H1 (cell line): ENCODE measurements at regions not wholly inside any gene's neighbourhood (a gene's known extent, or its start where the extent isn't known, plus 50 kb on each side); places are given as distances from the start of the nearest gene placed in this dataset.

Experiments
- CTCF ChIA-PET: fragments of 300-600 bp; sonication (Branson Sonifier 250); formaldehyde crosslinking; loops from one replicate; lab custom pipeline; 2021; ENCODE audit not compliant: partially characterized antibody; lab: Charles Lee
- POLR2A ChIA-PET: fragments of 300-600 bp; sonication (Branson Sonifier 250); formaldehyde crosslinking; loops from one replicate; lab custom pipeline; 2021; ENCODE audit warnings: inconsistent platforms; ENCODE audit not compliant: partially characterized antibody; lab: Charles Lee
- DNase-seq, 2 experiments: peaks; one replicate each; pipeline versions ENCODE4 v3.0.0 to v3.0.0-alpha.2; 2010 to 2022; ENCODE audit warnings: low spot score in 2 of 2, low read depth in 1 of 2, mixed read lengths in 1 of 2
- FAIRE-seq: peaks from 2 replicates; lab custom pipeline; 2011; peaks lifted over from hg19 to GRCh38; lab: Jason Lieb, UNC
- H2AFZ ChIP-seq: 2 replicates; pipeline ENCODE4 v1.8.1; 2012; ENCODE audit warnings: low read length, inconsistent platforms
- H2AK5ac ChIP-seq: 2 replicates; pipeline ENCODE4 v1.6.1; 2013; ENCODE audit warnings: low read depth, low read length
- H2BK120ac ChIP-seq: replicated peaks from 2 replicates; pipeline ENCODE3; 2013; ENCODE audit warnings: low read depth, low read length, inconsistent platforms
- H2BK12ac ChIP-seq: 2 replicates; pipeline ENCODE4 v1.6.1; 2013; ENCODE audit warnings: low read depth, low read length
- H2BK15ac ChIP-seq: 2 replicates; pipeline ENCODE4 v1.6.1; 2013; ENCODE audit warnings: low read length
- H2BK20ac ChIP-seq: 2 replicates; pipeline ENCODE4 v1.6.1; 2013; ENCODE audit warnings: low read length
- H2BK5ac ChIP-seq: 2 replicates; pipeline ENCODE4 v1.6.1; 2013; ENCODE audit warnings: low read depth, low read length
- H3K14ac ChIP-seq: 2 replicates; pipeline ENCODE4 v1.6.1; 2013; ENCODE audit warnings: inconsistent platforms; ENCODE audit not compliant: insufficient read length
- H3K18ac ChIP-seq: 2 replicates; pipeline ENCODE4 v1.6.1; 2013; ENCODE audit warnings: low read length; ENCODE audit errors: extremely low read depth
- H3K23ac ChIP-seq: 2 replicates; pipeline ENCODE4 v1.6.1; 2013; ENCODE audit warnings: inconsistent platforms; ENCODE audit not compliant: insufficient read length
- H3K23me2 ChIP-seq: 2 replicates; pipeline ENCODE4 v1.6.1; 2013; ENCODE audit warnings: low read depth, low read length
- H3K27ac ChIP-seq: 2 replicates; pipeline ENCODE4 v1.6.1; 2011; ENCODE audit warnings: low read depth, low read length, inconsistent platforms
- H3K27me3 ChIP-seq, 4 experiments: replicated peaks in 1 of 4; 1 replicate in 1 of 4; 2 replicates in 3 of 4; pipeline versions ENCODE4 v1.6.1 to v1.8.1; 2011 to 2013; ENCODE audit warnings: low read length in 3 of 4, mild to moderate bottlenecking in 3 of 4, inconsistent platforms in 2 of 4, mixed read lengths in 2 of 4, moderate library complexity in 1 of 4; ENCODE audit not compliant: control insufficient read depth in 3 of 4, insufficient read depth in 3 of 4; ENCODE audit errors: extremely low read depth in 1 of 4
- H3K36me3 ChIP-seq, 4 experiments: 2 replicates each; pipeline versions ENCODE4 v1.6.1 to v1.8.1; 2011 to 2013; ENCODE audit warnings: mild to moderate bottlenecking in 4 of 4, low read length in 3 of 4, moderate library complexity in 2 of 4, control low read depth in 1 of 4, inconsistent platforms in 1 of 4; ENCODE audit not compliant: insufficient read depth in 4 of 4, control insufficient read depth in 2 of 4
- H3K4ac ChIP-seq: replicated peaks from 2 replicates; pipeline ENCODE3; 2013; ENCODE audit warnings: low read length, low read depth, mixed read lengths, inconsistent platforms; ENCODE audit not compliant: insufficient read length
- H3K4me1 ChIP-seq, 4 experiments: replicated peaks in 1 of 4; 1 replicate in 1 of 4; 2 replicates in 3 of 4; pipeline versions ENCODE4 v1.6.1 to v1.8.1; 2011 to 2013; ENCODE audit warnings: low read length in 3 of 4, inconsistent platforms in 2 of 4, mixed read lengths in 1 of 4; ENCODE audit not compliant: insufficient read depth in 4 of 4, control insufficient read depth in 3 of 4
- H3K4me2 ChIP-seq, 2 experiments: 2 replicates each; pipeline versions ENCODE4 v1.6.1 to v1.8.1; 2011 to 2013; ENCODE audit warnings: low read depth in 2 of 2, low read length in 2 of 2, control low read depth in 1 of 2, inconsistent platforms in 1 of 2, mild to moderate bottlenecking in 1 of 2; ENCODE audit not compliant: insufficient read depth in 1 of 2
- H3K4me3 ChIP-seq, 4 experiments: fragments of 200-600, 300-600 bp in 1 of 4; sonication (generic), shearing (Covaris generic), sonication (Bioruptor Twin) in 1 of 4; 2 replicates each; pipeline versions ENCODE4 v1.5.1 to v1.8.1; 2011 to 2016; ENCODE audit warnings: low read length in 4 of 4, low read depth in 3 of 4, control low read depth in 2 of 4, inconsistent platforms in 2 of 4, mild to moderate bottlenecking in 2 of 4, mixed read lengths in 1 of 4, moderate library complexity in 1 of 4; ENCODE audit not compliant: insufficient read depth in 2 of 4; ENCODE audit errors: extremely low read depth in 1 of 4
- H3K56ac ChIP-seq: replicated peaks from 2 replicates; pipeline ENCODE3; 2013; ENCODE audit warnings: low read depth, mild to moderate bottlenecking, mixed read lengths, low read length, inconsistent platforms; ENCODE audit not compliant: insufficient read length
- H3K79me1 ChIP-seq: 2 replicates; pipeline ENCODE4 v1.6.1; 2013; ENCODE audit warnings: low read depth, low read length, control low read depth
- H3K79me2 ChIP-seq, 2 experiments: 2 replicates each; pipeline versions ENCODE4 v1.6.1 to v1.8.1; 2012 to 2013; ENCODE audit warnings: low read length in 2 of 2, mild to moderate bottlenecking in 2 of 2, inconsistent platforms in 1 of 2; ENCODE audit not compliant: insufficient read depth in 2 of 2, control insufficient read depth in 1 of 2
- H3K9ac ChIP-seq, 4 experiments: replicated peaks in 1 of 4; 1 replicate in 1 of 4; 2 replicates in 3 of 4; pipeline versions ENCODE4 v1.6.1 to v1.8.1; 2011 to 2013; ENCODE audit warnings: low read depth in 3 of 4, low read length in 3 of 4, control low read depth in 2 of 4, mild to moderate bottlenecking in 2 of 4, moderate library complexity in 2 of 4, inconsistent platforms in 1 of 4; ENCODE audit errors: extremely low read depth in 1 of 4
- H3K9me3 ChIP-seq, 2 experiments: 2 replicates each; pipeline versions ENCODE4 v1.6.1 to v1.8.1; 2012 to 2013; ENCODE audit warnings: mild to moderate bottlenecking in 2 of 2, moderate library complexity in 2 of 2, control low read depth in 1 of 2, inconsistent platforms in 1 of 2, low read depth in 1 of 2, low read length in 1 of 2, mixed read lengths in 1 of 2; ENCODE audit not compliant: insufficient read depth in 2 of 2
- H4K20me1 ChIP-seq, 2 experiments: replicated peaks in 1 of 2; 2 replicates each; pipeline versions ENCODE3 to v1.8.1; 2011 to 2013; ENCODE audit warnings: inconsistent platforms in 2 of 2, low read length in 2 of 2, mild to moderate bottlenecking in 1 of 2; ENCODE audit not compliant: insufficient read depth in 2 of 2, control insufficient read depth in 1 of 2
- H4K5ac ChIP-seq: 2 replicates; pipeline ENCODE4 v1.6.1; 2013; ENCODE audit warnings: low read length, low read depth, mixed read lengths, inconsistent platforms; ENCODE audit not compliant: insufficient read length
- H4K8ac ChIP-seq: 2 replicates; pipeline ENCODE4 v1.8.0; 2013; ENCODE audit warnings: mild to moderate bottlenecking, moderate library complexity, low read length, inconsistent platforms; ENCODE audit not compliant: insufficient read depth; ENCODE audit errors: extremely low read depth
- H4K91ac ChIP-seq: replicated peaks from 2 replicates; pipeline ENCODE3; 2013; ENCODE audit warnings: low read length, mixed read lengths, inconsistent platforms; ENCODE audit not compliant: insufficient read length
- CTBP2 ChIP-seq: IDR thresholded peaks from 2 replicates; pipeline ENCODE4 v1.7.0; 2011; ENCODE audit warnings: borderline replicate concordance, mild to moderate bottlenecking, moderate library complexity, mixed read lengths, low read length; ENCODE audit not compliant: insufficient read depth, insufficient read length
- EGR1 ChIP-seq: IDR thresholded peaks from 2 replicates; pipeline ENCODE4 v1.6.1; 2011; ENCODE audit warnings: low read depth, low read length, borderline replicate concordance
- KDM5A ChIP-seq: fragments of 200-600 bp; IDR thresholded peaks from 2 replicates; pipeline ENCODE4 v1.7.1; 2012; ENCODE audit warnings: mild to moderate bottlenecking, low read length, inconsistent platforms, mixed read lengths
- SIRT6 ChIP-seq: IDR thresholded peaks from one replicate; pipeline ENCODE4 v1.7.1; 2012; ENCODE audit warnings: low read length, inconsistent platforms
- TAF1 ChIP-seq: IDR thresholded peaks from 2 replicates; pipeline ENCODE4 v1.6.1; 2011; ENCODE audit warnings: mild to moderate bottlenecking, low read depth, low read length
- TEAD4 ChIP-seq: IDR thresholded peaks from 2 replicates; pipeline ENCODE4 v1.6.1; 2012; ENCODE audit warnings: low read depth, low read length, inconsistent platforms, mixed read lengths
- WGBS, 2 experiments: shearing (Covaris generic) in 1 of 2; methylation state at CpG; one replicate each; pipeline versions ENCODE4 v1.1.6 to v1.1.7; 2013 to 2015; ENCODE audit warnings: low lambda C conversion rate in 2 of 2, mixed read lengths in 2 of 2, inconsistent platforms in 1 of 2, low coverage in 1 of 2, missing lambda C conversion rate in 1 of 2; ENCODE audit not compliant: insufficient replicate concordance in 2 of 2, insufficient coverage in 1 of 2, insufficient read length in 1 of 2; ENCODE audit errors: extremely low coverage in 1 of 2, missing lambda C conversion rate in 1 of 2; 5-methylcytosine and 5-hydroxymethylcytosine counted together

GRCh38 chr6:9399916-9400315 lies 964.6 kb upstream of the SLC35B3 start:
- no peak overlapping the region for H2BK5ac ChIP-seq
- no peak for TF ChIP-seq TEAD4
- no peak for TF ChIP-seq SIRT6
- TF ChIP-seq EGR1 = no peak
- TF ChIP-seq KDM5A = no peak
- TF ChIP-seq TAF1 = no peak
- no peak for TF ChIP-seq CTBP2

More at GRCh38 chr6:9399916-9400315, 964.6 kb upstream of the SLC35B3 start:
- H3K79me2 ChIP-seq = no peaks in the 10 kb centered on the region
- no peak overlapping the region for H2AK5ac ChIP-seq
- no peaks in the 10 kb centered on the region for H3K79me1 ChIP-seq
- no peak overlapping the region; the same call in 1 of the 2 replicates for H2AFZ ChIP-seq
- no peak overlapping the region for H2BK12ac ChIP-seq
- no peak overlapping the region for H3K14ac ChIP-seq
- no peaks in the 10 kb centered on the region for H3K23me2 ChIP-seq
- H3K4me1 ChIP-seq = no peaks in the 10 kb centered on the region
- no peak overlapping the region for H3K4me2 ChIP-seq
- H3K4me3 ChIP-seq = no peak overlapping the region
- H2BK120ac ChIP-seq = no peak overlapping the region
- no peak overlapping the region for H3K27ac ChIP-seq
- 92% methylated on average over 5 of the region's 5 CpGs; no CpG with 5 or more reads in 1 of the 2 experiments for WGBS, 2 experiments
- DNase-seq = no peak
- no peaks in the 10 kb centered on the region for H3K36me3 ChIP-seq
- no peak overlapping the region for H2BK20ac ChIP-seq
- H4K20me1 ChIP-seq = no peaks in the 10 kb centered on the region
- no peak overlapping the region for H4K8ac ChIP-seq
- H4K91ac ChIP-seq = no peak overlapping the region
- H3K9me3 ChIP-seq = no peaks in the 10 kb centered on the region
- no peak for FAIRE-seq
- H3K27me3 ChIP-seq = no peaks in the 10 kb centered on the region
- POLR2A ChIA-PET = no interaction called here
- CTCF ChIA-PET = no interaction called here
- no peak overlapping the region for H3K9ac ChIP-seq
- no peak overlapping the region for H3K4ac ChIP-seq
- H3K56ac ChIP-seq = no peak overlapping the region
- no peak overlapping the region for H3K23ac ChIP-seq
- H2BK15ac ChIP-seq = no peak overlapping the region
- H3K18ac ChIP-seq = no peak overlapping the region
- H4K5ac ChIP-seq = no peak overlapping the region
